Retinal pigment epithelial cell (primary cell): ENCODE measurements at regions not wholly inside any gene's neighbourhood (a gene's known extent, or its start where the extent isn't known, plus 50 kb on each side); places are given as distances from the start of the nearest gene placed in this dataset.

Experiments
- DNase-seq: peaks from one replicate; pipeline ENCODE4 v3.0.0-alpha.2; 2010; ENCODE audit warnings: low read depth
- H3K4me3 ChIP-seq: 2 replicates; pipeline ENCODE4 v1.5.1; 2011; ENCODE audit warnings: mild to moderate bottlenecking, low read length, control low read depth, moderate library complexity
- CTCF ChIP-seq: conservative IDR thresholded peaks from 2 replicates; pipeline ENCODE4 v1.5.1; 2011; ENCODE audit warnings: low read depth, low read length, control low read depth, inconsistent platforms

DNA sequence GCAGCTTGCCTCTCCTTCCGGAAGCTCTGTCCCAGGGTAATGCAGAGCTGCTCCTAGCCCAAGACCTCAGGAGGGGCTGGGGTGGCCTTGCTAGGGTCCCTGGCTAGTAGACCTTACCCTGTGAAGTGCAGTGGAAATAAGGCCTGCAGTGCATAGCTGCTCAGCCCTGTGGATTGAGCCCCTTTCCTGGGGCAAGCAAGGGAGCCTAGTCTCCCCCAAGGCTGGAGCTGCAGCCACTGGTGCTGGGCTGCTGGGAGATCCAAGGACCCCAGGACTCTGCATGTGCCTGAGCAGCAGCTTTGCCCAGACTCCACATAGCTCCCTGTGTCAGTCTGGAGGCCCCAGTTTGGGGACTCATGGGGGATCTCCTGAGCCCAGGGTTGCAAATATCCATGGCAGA, 57.9 kb downstream of the FANCF start:
- H3K4me3 ChIP-seq = no peak overlapping the region
- DNase-seq = no peak
- TF ChIP-seq CTCF = no peak

DNA sequence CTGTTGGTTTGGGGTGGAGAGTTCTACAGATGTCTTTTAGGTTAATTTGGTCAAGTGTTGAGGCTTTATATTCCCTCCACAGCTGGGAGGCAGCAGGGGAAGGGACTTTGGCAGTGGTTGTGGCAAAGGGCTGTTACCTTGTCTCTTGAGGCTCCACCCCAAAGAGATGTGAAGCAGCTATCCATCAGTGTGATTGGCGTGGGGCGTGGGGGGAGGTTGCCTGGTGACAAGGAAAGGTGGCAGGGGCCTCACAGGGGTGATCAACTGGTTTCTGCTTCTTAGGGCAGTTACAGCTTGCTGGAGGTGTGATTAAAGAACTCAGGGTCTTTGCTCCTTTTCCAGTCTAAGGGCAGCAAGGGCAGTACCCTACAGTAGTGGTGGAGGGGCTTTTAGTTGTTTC, 59.3 kb downstream of the FANCF start:
- DNase-seq = no peak
- H3K4me3 ChIP-seq = no peak overlapping the region
- TF ChIP-seq CTCF = no peak

- no peak for TF ChIP-seq CTCF
- DNase-seq = no peak
- H3K4me3 ChIP-seq = no peak overlapping the region
Observed at GRCh38 chr11:22561283-22561682, 64.3 kb downstream of the FANCF start.

- DNase-seq = no peak
- H3K4me3 ChIP-seq = no peak overlapping the region
- no peak for TF ChIP-seq CTCF
Observed at GRCh38 chr11:22559416-22559815, 66.2 kb downstream of the FANCF start.

- TF ChIP-seq CTCF = no peak
- no peak overlapping the region for H3K4me3 ChIP-seq
- DNase-seq = no peak
Observed at GRCh38 chr11:22558664-22559063, 67.0 kb downstream of the FANCF start.

DNA sequence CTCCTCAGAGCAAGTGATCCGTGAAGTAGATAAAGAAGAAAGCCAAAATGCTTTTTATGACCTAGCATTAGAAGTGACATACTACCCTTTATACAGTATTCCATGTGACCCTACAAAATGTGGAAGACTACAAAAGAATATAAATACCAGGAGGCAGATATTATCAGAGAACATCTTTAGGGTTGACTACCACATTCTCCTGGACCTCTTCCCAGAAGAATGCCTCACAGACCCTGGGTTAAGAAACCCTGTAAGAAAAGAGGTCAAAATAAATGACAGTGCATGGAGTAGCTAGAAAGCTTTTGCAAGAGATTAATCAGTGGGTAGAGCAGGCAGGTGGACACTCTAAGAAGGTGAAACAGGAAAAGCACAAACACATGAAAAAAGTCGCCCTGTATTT, 69.2 kb downstream of the FANCF start:
- no peak overlapping the region for H3K4me3 ChIP-seq
- no peak for TF ChIP-seq CTCF
- DNase-seq = no peak

DNA sequence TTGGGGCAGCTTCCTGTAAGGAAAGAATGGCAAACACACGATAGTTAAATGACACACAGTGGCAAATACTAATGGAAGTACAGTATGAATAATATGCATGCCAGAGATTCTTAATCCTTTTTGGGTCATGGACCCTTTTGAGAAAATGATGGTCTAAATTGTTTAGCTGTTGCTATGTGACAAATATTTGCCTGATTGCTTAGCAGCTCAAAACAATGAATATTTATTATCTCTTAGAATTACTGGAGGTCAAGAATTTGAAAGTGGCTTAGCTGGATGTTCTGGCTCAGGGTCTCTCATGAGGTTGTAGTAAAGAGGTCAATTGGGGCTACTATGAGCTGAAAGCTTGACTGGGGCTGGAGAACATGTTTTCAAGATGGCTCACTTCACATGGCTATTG, 69.7 kb downstream of the FANCF start:
- DNase-seq = no peak
- TF ChIP-seq CTCF = no peak

More for the DNA sequence above, 69.7 kb downstream of the FANCF start:
- H3K4me3 ChIP-seq = no peak overlapping the region
